GM21367 (cell line): ENCODE measurements at regions not wholly inside any gene's neighbourhood (a gene's known extent, or its start where the extent isn't known, plus 50 kb on each side); places are given as distances from the start of the nearest gene placed in this dataset.

Experiments
- ATAC-seq: cut with Tn5 transposase; IDR thresholded peaks from one replicate; pipeline ENCODE4 v1.9.1; 2021; ENCODE audit not compliant: unreplicated experiment

DNA sequence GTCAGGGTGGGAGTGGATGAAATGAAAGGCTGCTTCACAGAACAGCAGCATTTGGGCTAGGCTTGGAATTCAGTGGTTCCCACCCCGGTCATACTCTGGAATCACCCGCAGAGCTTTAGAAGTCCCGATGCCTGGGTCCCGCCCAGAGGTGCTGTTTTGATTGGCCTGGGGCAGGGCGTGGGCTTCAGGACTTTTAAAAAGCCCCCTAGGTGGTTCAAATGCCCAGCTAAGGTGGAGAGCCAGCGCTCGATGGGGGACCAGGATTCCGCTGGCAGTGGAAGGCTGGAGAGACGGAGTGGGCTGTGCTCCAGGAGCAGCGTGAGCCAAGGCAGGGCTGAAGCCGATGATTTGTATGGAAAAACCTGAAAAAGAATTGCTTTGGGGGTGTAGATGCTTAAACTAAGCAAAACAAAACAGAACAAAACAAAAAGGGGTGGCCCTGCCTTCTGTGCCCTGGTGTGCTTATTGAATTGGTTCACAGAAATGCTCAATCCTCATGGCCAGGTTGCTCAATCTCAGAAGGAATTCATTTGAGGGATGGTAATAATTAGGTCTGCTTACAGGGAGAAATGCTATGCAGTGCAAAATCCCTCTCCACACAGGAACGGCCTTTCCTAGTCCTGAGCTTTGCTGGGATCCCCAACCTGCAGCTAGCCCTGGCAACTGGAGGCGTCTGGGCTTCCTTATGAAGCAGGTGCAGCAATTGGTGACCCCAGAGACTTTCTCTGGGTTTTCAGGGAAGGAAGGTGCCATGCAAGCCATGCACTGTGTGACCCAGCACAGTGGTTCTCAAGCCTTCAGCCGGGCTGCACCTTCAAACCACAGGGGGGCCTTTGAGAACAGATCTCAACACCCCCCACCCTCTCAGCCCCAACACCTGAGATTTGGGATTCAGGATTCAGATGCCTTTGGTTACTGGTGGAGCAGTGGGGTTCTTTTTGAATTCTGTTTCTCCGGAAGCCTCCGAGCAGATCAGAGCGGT lies 174.0 kb upstream of the ZNF618 start:
- no peak for ATAC-seq

GRCh38 chr9:113705306-113705927 lies 170.7 kb upstream of the ZNF618 start:
- ATAC-seq = no peak

GRCh38 chr9:113705928-113706519 lies 170.1 kb upstream of the ZNF618 start:
- ATAC-seq = no peak

- no peak for ATAC-seq
These were observed 168.0 kb upstream of the ZNF618 start for GRCh38 chr9:113707953-113708695.

GRCh38 chr9:113708821-113709713 lies 167.0 kb upstream of the ZNF618 start:
- ATAC-seq = no peak

GRCh38 chr9:113709721-113710120 lies 166.4 kb upstream of the ZNF618 start:
- no peak for ATAC-seq

DNA sequence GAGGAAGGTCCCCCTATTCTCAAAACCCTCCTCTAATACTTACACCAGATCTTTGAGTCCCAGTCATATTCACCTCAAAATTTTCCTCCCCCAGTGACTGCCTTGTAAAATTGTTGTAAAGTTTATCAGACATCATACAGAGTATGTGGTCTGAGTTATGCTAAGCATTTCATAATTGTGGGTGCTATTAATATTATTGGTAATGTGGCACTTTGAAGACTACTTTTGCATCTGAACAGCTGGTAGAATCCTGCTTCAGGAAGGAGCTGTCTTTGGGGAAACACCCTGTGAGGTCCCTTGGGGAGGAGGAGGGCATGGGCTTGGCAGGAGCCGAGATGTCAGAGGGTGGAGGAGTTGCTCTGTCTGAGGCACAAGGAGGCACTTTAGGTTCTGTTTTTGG lies 164.9 kb upstream of the ZNF618 start:
- no peak for ATAC-seq

GRCh38 chr9:113712053-113712452 lies 164.1 kb upstream of the ZNF618 start:
- ATAC-seq = no peak

DNA sequence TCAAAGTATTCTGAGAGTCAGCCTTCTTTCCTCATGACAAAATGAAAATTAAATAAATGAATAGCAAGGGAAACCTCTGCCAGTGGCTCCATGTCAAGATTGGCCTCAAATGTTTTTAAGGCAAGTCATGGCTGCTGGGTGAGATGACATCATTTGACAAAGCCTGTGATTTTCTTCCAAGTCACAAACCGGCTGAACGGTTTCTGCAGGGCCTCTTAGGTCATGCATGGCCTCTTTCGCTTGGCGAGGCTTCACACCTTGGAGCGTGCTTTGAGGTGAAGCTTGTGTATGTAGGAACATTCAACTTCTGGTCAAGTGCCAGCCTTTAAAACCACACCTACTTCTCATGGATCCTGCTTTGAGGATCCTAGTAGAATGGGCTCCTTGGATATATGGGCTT lies 161.0 kb upstream of the ZNF618 start:
- ATAC-seq = no peak

GRCh38 chr9:113719919-113720318 lies 156.2 kb upstream of the ZNF618 start:
- no peak for ATAC-seq

DNA sequence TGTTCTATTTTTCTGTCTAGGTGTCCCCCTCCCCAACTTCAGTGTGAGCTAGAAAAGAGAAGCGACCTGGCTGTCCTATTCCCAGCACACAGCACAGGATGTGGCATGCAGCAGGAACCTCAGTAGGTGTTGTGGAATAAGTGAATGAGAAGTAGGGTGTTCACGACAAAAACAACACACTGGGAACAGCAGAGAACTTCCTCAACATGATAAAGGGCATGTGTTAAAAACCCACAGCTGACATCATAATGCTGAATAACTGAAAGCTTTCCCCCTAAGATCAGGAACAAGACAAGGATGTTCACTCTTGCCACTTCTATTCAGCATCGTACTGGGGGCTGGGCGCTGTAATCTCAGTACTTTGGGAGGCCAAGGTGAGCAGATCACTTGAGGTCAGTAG lies 155.6 kb upstream of the ZNF618 start:
- ATAC-seq = no peak

DNA sequence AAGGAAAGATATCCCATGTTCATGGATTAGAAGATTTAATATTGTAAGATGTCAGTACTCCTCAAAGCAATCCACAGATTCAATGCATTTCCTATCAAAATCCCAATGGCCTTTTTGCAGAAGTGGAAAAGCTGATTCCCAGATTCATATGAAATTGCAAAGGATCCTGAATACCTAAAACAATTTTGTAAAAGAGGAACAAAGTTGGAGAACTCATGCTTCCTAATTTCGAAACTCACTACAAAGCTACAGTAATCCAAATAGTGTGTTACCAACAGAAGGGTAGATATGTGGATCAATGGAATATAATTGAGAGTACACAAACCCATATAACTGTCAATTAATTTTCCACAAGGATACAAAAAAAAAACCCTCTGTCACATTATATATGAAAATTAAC lies 154.3 kb upstream of the ZNF618 start:
- no peak for ATAC-seq

GRCh38 chr9:113724202-113724601 lies 151.9 kb upstream of the ZNF618 start:
- ATAC-seq = no peak

- no peak for ATAC-seq
These were observed 147.1 kb upstream of the ZNF618 start for GRCh38 chr9:113728989-113729388.

- no peak for ATAC-seq
These were observed 141.3 kb upstream of the ZNF618 start for GRCh38 chr9:113734826-113735225.

GRCh38 chr9:113737517-113738271 lies 138.4 kb upstream of the ZNF618 start:
- peak; percentile 62 for ATAC-seq

GRCh38 chr9:113738496-113738892 lies 137.6 kb upstream of the ZNF618 start:
- ATAC-seq = no peak

DNA sequence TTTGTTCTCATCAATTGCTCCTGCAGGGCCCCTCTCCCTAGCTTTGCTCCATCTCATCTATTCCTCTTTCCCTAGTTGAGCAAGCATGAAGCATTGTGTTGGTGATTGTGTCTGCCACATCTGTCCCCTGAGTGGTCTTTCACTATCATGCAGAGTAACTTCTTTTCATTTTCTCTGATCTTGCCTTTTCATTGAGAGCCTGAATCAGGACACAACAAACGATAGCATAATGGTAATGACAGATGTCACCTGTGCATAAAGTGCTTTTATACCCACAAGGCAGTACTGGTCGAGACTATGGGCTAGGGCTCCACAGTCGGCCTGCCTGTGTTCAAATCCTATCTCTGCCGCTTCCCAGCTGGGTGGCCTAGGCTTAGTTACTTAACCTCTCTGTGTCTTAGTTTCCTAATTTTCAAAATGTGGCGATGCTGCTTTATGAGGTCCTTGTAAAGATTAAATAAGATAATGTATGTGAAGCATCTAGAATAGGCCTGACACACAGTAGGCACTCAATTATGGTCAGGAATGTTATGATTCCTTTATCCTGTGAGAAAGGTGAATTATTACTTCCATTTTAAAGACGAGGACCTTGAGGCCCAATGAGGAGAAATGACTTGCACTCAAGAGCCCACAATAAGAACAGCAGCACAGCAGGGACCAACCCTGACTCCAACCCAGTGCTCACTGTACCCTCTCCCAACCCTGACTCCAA lies 137.1 kb upstream of the ZNF618 start:
- no peak for ATAC-seq
